ENCODE measurements at regions not wholly inside any gene's neighbourhood (a gene's known extent, or its start where the extent isn't known, plus 50 kb on each side); places are given as distances from the start of the nearest gene placed in this dataset.

- no peak for TF ChIP-seq REST (IDR thresholded peaks at IDR 0.05; ENCODE audit: low read depth)
- TF ChIP-seq SIN3A (IDR thresholded peaks at IDR 0.05; ENCODE audit: low read depth) = no peak
- TF ChIP-seq CTCF (IDR thresholded peaks at IDR 0.05 in 2 of 3, conservative IDR thresholded peaks at IDR 0.05 in 1 of 3; ENCODE audit: borderline replicate concordance in 1 of 3, insufficient read depth in 1 of 3, low read depth in 2 of 3, low read length in 2 of 3) = no peak
- no peak for TF ChIP-seq POLR2AphosphoS5 (IDR thresholded peaks at IDR 0.05; ENCODE audit: low read depth, low read length)
- TF ChIP-seq SP1 (IDR thresholded peaks at IDR 0.05; ENCODE audit: low read depth) = no peak
- no peak for TF ChIP-seq RAD21 (IDR thresholded peaks at IDR 0.05; ENCODE audit: low read depth)
Measured at GRCh38 chr18:50468807-50469206, 91.1 kb upstream of the MAPK4 start.
